CD8-positive, alpha-beta memory T cell (primary cell): ENCODE measurements at regions not wholly inside any gene's neighbourhood (a gene's known extent, or its start where the extent isn't known, plus 50 kb on each side); places are given as distances from the start of the nearest gene placed in this dataset.

ENCODE experiments used
- CTCF ChIA-PET: fragments of 350-600 bp; sonication (Branson Sonifier 250); formaldehyde crosslinking; loops from one replicate; lab custom pipeline; 2021; ENCODE audit warnings: antibody characterized with exemption; lab: Charles Lee
- POLR2A ChIA-PET: fragments of 350-600 bp; sonication (Branson Sonifier 250); formaldehyde crosslinking; loops from one replicate; lab custom pipeline; 2021; ENCODE audit warnings: antibody characterized with exemption; lab: Charles Lee
- DNase-seq, 5 donors: peaks; one replicate each; pipeline versions ENCODE4 v3.0.0 to v3.0.0-alpha.2; 2020 to 2022; ENCODE audit warnings: mixed read lengths in 1 of 5
- H3K27ac ChIP-seq: one replicate; pipeline ENCODE4 v1.7.0; 2013; ENCODE audit warnings: low read depth, mild to moderate bottlenecking, low read length, moderate library complexity
- H3K27me3 ChIP-seq: 2 replicates; pipeline ENCODE4 v1.7.0; 2013; ENCODE audit warnings: low read length, mild to moderate bottlenecking; ENCODE audit not compliant: insufficient read depth, poor library complexity, severe bottlenecking
- H3K36me3 ChIP-seq: 2 replicates; pipeline ENCODE4 v1.7.0; 2013; ENCODE audit warnings: mild to moderate bottlenecking, low read length, moderate library complexity; ENCODE audit not compliant: insufficient read depth
- H3K4me1 ChIP-seq: 2 replicates; pipeline ENCODE4 v1.7.0; 2013; ENCODE audit warnings: mild to moderate bottlenecking, low read length, moderate library complexity; ENCODE audit not compliant: insufficient read depth
- H3K4me3 ChIP-seq: 2 replicates; pipeline ENCODE4 v1.7.0; 2013; ENCODE audit warnings: mild to moderate bottlenecking, low read length
- H3K9me3 ChIP-seq: 2 replicates; pipeline ENCODE4 v1.7.0; 2013; ENCODE audit warnings: mild to moderate bottlenecking, low read length
- H3K27ac Mint-ChIP-seq, 8 donors: one replicate each; pipeline ENCODE4 v1.8.0; 2020 to 2021; ENCODE audit warnings: mixed read lengths in 8 of 8, mild to moderate bottlenecking in 6 of 8, inconsistent platforms in 3 of 8, moderate library complexity in 3 of 8
- H3K27me3 Mint-ChIP-seq, 2 donors: one replicate each; pipeline ENCODE4 v1.8.0; 2020 to 2021; ENCODE audit warnings: mixed read lengths in 2 of 2, mild to moderate bottlenecking in 1 of 2, moderate library complexity in 1 of 2
- H3K36me3 Mint-ChIP-seq, 3 donors: one replicate each; pipeline ENCODE4 v1.8.0; 2020 to 2021; ENCODE audit warnings: mixed read lengths in 3 of 3, inconsistent platforms in 1 of 3, mild to moderate bottlenecking in 1 of 3
- H3K4me1 Mint-ChIP-seq, 3 donors: one replicate each; pipeline ENCODE4 v1.8.0; 2020 to 2021; ENCODE audit warnings: mixed read lengths in 3 of 3, inconsistent platforms in 1 of 3, mild to moderate bottlenecking in 1 of 3
- H3K4me3 Mint-ChIP-seq, 7 donors: one replicate each; pipeline ENCODE4 v1.8.0; 2020 to 2021; ENCODE audit warnings: mixed read lengths in 7 of 7, mild to moderate bottlenecking in 6 of 7, moderate library complexity in 4 of 7, inconsistent platforms in 2 of 7
- H3K9me3 Mint-ChIP-seq, 5 donors: one replicate each; pipeline ENCODE4 v1.8.0; 2020 to 2022; ENCODE audit warnings: mixed read lengths in 5 of 5, mild to moderate bottlenecking in 3 of 5, moderate library complexity in 2 of 5, inconsistent platforms in 1 of 5

DNA sequence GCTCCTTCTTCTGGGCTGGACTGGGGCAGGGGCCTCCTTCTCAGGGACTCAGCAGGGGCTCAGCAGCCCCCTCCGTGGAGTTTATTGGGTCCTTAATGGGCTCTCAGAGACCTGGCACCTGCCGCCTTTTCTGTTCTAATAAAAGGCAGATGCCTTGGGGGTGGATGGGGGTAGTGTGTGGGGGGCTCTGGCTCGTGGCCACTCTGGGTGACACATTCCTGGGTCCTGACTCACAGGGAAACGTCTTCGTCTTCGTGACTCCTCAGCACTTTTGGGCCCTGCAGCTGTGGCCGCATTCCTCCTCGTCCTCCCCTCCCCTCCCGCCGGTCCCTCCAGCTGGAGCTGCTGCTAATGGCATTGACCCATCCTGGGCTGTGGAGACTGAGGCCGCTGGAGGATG is 107.8 kb upstream of the WNT4 start:
- ChIA-PET POLR2A (no interaction called here), CTCF (no interaction called here)
- peaks cover 0 to 4% (median 3%) of the 10 kb centered on the region in 3 donors for H3K4me1 Mint-ChIP-seq
- no peaks in the 10 kb centered on the region for H3K4me1 ChIP-seq
- no peak for DNase-seq
- H3K4me3 Mint-ChIP-seq = no peak overlapping the region
- no peak overlapping the region for H3K27ac ChIP-seq
- no peaks in the 10 kb centered on the region for H3K36me3 Mint-ChIP-seq
- no peak overlapping the region for H3K4me3 ChIP-seq
- H3K9me3 ChIP-seq = no peaks in the 10 kb centered on the region
- no peaks in the 10 kb centered on the region for H3K36me3 ChIP-seq
- H3K27me3 Mint-ChIP-seq = peaks cover 13 to 60% of the 10 kb centered on the region in 2 donors
- no peak overlapping the region for H3K27ac Mint-ChIP-seq
- H3K27me3 ChIP-seq = peaks cover 9% of the 10 kb centered on the region
- peaks cover 0 to under 1% (median 0%) of the 10 kb centered on the region in 5 donors for H3K9me3 Mint-ChIP-seq

DNA sequence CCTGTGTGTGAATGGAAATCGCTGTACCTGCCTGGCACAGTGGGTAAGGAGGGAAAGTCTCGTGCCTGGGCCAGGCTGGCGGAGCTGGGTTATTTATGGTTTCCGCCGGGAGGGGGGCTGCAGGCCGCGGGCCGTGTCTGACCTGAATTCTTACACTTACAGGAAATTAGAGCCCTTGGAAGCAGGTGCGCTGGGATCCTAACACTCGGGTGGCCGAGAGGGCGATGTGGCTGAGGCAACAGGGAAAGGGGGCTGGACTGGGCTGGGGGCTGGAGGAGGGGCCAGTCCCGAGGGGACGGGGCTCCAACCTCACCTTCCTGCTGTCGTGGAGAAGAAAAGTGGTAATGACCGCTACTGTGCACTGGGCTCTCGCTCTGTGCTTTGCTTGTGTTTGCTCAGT is 109.4 kb upstream of the WNT4 start:
- ChIA-PET POLR2A (no interaction called here), CTCF (no interaction called here)
- Mint-ChIP-seq H3K36me3 (no peaks in the 10 kb centered on the region), H3K4me1 (peaks cover 0 to 4% (median 3%) of the 10 kb centered on the region in 3 donors), H3K9me3 (peaks cover 0 to 4% (median 0%) of the 10 kb centered on the region in 5 donors), H3K27me3 (peaks cover 14 to 60% of the 10 kb centered on the region in 2 donors), H3K4me3 (no peak overlapping the region), H3K27ac (no peak overlapping the region)
- DNase-seq = no peak
- H3K36me3 ChIP-seq = no peaks in the 10 kb centered on the region
- H3K27me3 ChIP-seq = peaks cover 9% of the 10 kb centered on the region
- H3K27ac ChIP-seq = no peak overlapping the region
- no peaks in the 10 kb centered on the region for H3K4me1 ChIP-seq
- H3K4me3 ChIP-seq = no peak overlapping the region
- H3K9me3 ChIP-seq = no peaks in the 10 kb centered on the region

DNA sequence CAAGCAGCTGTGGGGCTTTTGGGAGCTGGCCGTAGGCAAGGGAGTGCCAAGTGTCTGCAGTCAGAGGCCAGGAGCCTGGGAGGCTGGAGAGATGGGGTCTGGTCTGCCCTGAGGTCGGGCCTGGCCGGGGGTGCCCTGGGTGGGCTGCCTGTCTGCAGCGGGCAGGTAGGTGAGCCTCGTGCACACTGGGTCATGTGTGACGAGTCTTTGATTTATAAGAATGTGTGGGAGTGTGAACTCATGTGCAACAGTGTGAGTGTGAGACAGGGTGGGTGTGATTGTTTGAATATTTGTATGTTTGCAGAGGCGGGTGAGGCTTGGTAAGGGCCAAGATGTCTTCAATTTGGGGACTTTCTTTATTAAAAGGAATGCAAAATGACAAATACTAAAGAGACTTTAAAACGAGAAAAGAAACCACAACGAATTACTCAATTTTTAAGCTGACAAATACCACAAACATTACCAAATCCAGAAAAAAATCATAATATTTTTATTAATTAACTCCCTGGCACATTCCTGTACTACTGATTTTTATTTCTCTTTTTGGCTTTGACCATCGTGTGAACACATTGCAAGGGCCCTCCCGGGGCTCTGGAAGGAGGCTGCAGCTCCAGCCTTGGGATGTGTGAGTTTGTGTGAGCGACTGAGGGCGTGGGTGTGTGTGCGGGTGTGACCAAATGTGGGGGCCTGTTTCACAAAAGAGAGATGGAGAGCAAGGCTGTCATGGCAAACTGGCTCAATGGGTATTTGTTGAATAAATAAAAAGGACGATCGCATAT is 110.3 kb upstream of the WNT4 start:
- H3K36me3 ChIP-seq = no peaks in the 10 kb centered on the region
- ChIA-PET CTCF (no interaction called here), POLR2A (no interaction called here)
- H3K4me1 ChIP-seq = no peaks in the 10 kb centered on the region
- DNase-seq = no peak
- Mint-ChIP-seq H3K27me3 (peaks cover 14 to 59% of the 10 kb centered on the region in 2 donors), H3K27ac (no peak overlapping the region), H3K4me1 (peaks cover 0 to 4% (median 3%) of the 10 kb centered on the region in 3 donors), H3K9me3 (peaks cover 0 to 4% (median 0%) of the 10 kb centered on the region in 5 donors), H3K36me3 (no peaks in the 10 kb centered on the region), H3K4me3 (no peak overlapping the region)
- H3K9me3 ChIP-seq = no peaks in the 10 kb centered on the region
- H3K27me3 ChIP-seq = peaks cover 7% of the 10 kb centered on the region
- H3K27ac ChIP-seq = no peak overlapping the region
- no peak overlapping the region for H3K4me3 ChIP-seq

GRCh38 chr1:22254756-22255155 is 111.9 kb upstream of the WNT4 start:
- H3K9me3 ChIP-seq = no peaks in the 10 kb centered on the region
- Mint-ChIP-seq H3K4me3 (no peak overlapping the region), H3K27me3 (peaks cover 10 to 48% of the 10 kb centered on the region in 2 donors), H3K9me3 (peaks cover 0 to 4% (median 0%) of the 10 kb centered on the region in 5 donors), H3K36me3 (no peaks in the 10 kb centered on the region), H3K4me1 (peaks cover 0 to 4% (median 3%) of the 10 kb centered on the region in 3 donors), H3K27ac (no peak overlapping the region)
- H3K36me3 ChIP-seq = no peaks in the 10 kb centered on the region
- H3K4me1 ChIP-seq = no peaks in the 10 kb centered on the region
- no peak for DNase-seq
- ChIA-PET POLR2A (no interaction called here), CTCF (no interaction called here)
- H3K4me3 ChIP-seq = no peak overlapping the region
- no peak overlapping the region for H3K27ac ChIP-seq
- peaks cover 4% of the 10 kb centered on the region for H3K27me3 ChIP-seq

DNA sequence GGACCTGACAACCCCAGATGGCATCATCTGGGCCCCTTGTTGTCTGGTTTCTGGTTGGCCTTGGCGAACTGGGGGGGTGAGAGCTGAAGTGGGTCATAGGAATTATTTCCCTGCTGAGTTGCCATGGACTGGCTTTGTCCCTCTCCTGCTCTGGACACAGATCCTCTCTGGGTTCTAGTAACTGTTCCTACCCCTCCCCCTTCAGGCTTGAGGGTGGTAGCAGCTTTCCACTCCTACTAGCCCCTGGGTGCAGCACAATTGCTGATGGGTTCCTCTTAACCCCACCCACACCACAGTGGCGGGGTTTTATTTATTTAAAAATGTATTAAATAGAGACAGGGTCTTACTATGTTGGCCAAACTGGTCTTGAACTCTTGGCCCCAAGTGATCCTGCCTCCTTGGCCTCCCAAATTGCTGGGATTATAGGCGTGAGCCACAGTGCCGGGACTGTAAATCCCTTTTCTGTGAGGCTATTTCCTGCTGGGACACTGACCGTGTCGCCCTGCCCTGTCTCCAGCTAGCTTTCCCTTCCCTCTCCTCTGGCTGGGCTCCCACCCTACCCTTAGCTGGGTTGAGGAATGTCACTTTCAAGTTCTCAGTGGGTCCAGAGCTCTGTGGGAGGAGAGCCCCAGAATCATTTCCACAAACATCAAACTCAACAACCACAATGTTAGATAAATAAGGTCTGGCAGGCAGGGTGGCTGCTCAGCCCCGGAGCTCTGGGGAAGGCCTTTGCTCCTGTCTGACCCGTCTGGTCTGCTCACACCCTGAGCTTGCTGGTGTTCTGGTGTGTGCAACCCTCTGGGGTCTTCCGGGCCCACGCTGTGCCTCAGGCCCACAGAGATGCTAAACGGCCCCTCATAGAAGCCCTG is 112.7 kb upstream of the WNT4 start:
- Histone ChIP-seq H3K27me3 (peaks cover 4% of the 10 kb centered on the region), H3K9me3 (no peaks in the 10 kb centered on the region), H3K4me3 (no peak overlapping the region), H3K27ac (no peak overlapping the region), H3K36me3 (no peaks in the 10 kb centered on the region), H3K4me1 (no peaks in the 10 kb centered on the region)
- H3K4me3 Mint-ChIP-seq = no peak overlapping the region
- H3K4me1 Mint-ChIP-seq = peaks cover 0 to 4% (median 3%) of the 10 kb centered on the region in 3 donors
- H3K36me3 Mint-ChIP-seq = no peaks in the 10 kb centered on the region
- POLR2A ChIA-PET = interaction anchor here (0.6 kb wide), 1 partner anchor 9 kb away, joined by 5 read pairs; no protein-coding TSS in a partner anchor
- peaks cover 7 to 45% of the 10 kb centered on the region in 2 donors for H3K27me3 Mint-ChIP-seq
- peaks cover 0 to 4% (median 0%) of the 10 kb centered on the region in 5 donors for H3K9me3 Mint-ChIP-seq
- H3K27ac Mint-ChIP-seq = peak overlapping the region in 1 of 8 donors; percentile 55
- no peak for DNase-seq
- CTCF ChIA-PET = no interaction called here

DNA sequence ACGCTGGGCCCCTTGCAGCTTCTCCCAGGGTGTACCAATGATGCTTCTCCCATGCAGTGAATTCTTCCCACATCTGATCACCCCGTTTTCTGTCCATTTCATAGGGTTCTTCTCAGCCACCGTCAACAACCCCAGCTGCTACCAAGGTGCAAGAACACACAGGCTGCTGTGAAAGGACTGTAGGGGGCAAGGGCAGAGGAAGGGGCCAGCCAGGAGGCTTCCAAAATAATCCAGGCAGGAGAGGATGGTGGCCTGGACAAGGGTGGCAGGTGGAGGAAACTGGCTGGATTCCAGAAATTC is 113.3 kb upstream of the WNT4 start:
- Mint-ChIP-seq H3K36me3 (no peaks in the 10 kb centered on the region), H3K27me3 (peaks cover 7 to 48% of the 10 kb centered on the region in 2 donors), H3K9me3 (peaks cover 0 to 4% (median 0%) of the 10 kb centered on the region in 5 donors), H3K4me3 (no peak overlapping the region), H3K27ac (peak overlapping the region in 1 of 8 donors; percentile 55), H3K4me1 (peaks cover 0 to 4% (median 3%) of the 10 kb centered on the region in 3 donors)
- H3K27me3 ChIP-seq = peaks cover 4% of the 10 kb centered on the region
- no peak for DNase-seq
- H3K36me3 ChIP-seq = no peaks in the 10 kb centered on the region
- CTCF ChIA-PET = no interaction called here
- H3K27ac ChIP-seq = no peak overlapping the region
- no peaks in the 10 kb centered on the region for H3K4me1 ChIP-seq
- H3K9me3 ChIP-seq = no peaks in the 10 kb centered on the region
- no peak overlapping the region for H3K4me3 ChIP-seq
- POLR2A ChIA-PET = interaction anchor here (0.6 kb wide), 1 partner anchor 9 kb away, joined by 5 read pairs; no protein-coding TSS in a partner anchor

- H3K27ac Mint-ChIP-seq = no peak overlapping the region
- Histone ChIP-seq H3K9me3 (no peaks in the 10 kb centered on the region), H3K4me3 (no peak overlapping the region), H3K4me1 (no peaks in the 10 kb centered on the region), H3K36me3 (no peaks in the 10 kb centered on the region), H3K27ac (no peak overlapping the region), H3K27me3 (no peaks in the 10 kb centered on the region)
- peaks cover 0 to 3% (median 0%) of the 10 kb centered on the region in 3 donors for H3K4me1 Mint-ChIP-seq
- CTCF ChIA-PET = no interaction called here
- peaks cover 0 to 4% (median 0%) of the 10 kb centered on the region in 5 donors for H3K9me3 Mint-ChIP-seq
- POLR2A ChIA-PET = no interaction called here
- no peak for DNase-seq
- H3K4me3 Mint-ChIP-seq = no peak overlapping the region
- H3K27me3 Mint-ChIP-seq = peaks cover 4 to 46% of the 10 kb centered on the region in 2 donors
- no peaks in the 10 kb centered on the region for H3K36me3 Mint-ChIP-seq
Observed at GRCh38 chr1:22257290-22258275, 114.7 kb upstream of the WNT4 start.
